GM12891 (cell line): ENCODE measurements at regions not wholly inside any gene's neighbourhood (a gene's known extent, or its start where the extent isn't known, plus 50 kb on each side); places are given as distances from the start of the nearest gene placed in this dataset.

Source experiments
- POLR2A ChIP-seq: IDR thresholded peaks from 2 replicates; pipeline ENCODE4 v1.6.1; 2011; ENCODE audit warnings: low read depth, low read length, control low read depth
- POLR2AphosphoS5 ChIP-seq: IDR thresholded peaks from 2 replicates; pipeline ENCODE4 v1.6.1; 2011; ENCODE audit warnings: low read depth, low read length, control low read depth
- POU2F2 ChIP-seq: IDR thresholded peaks from 2 replicates; pipeline ENCODE4 v1.6.1; 2011; ENCODE audit warnings: low read depth, mild to moderate bottlenecking, control low read depth, low read length, moderate library complexity

DNA sequence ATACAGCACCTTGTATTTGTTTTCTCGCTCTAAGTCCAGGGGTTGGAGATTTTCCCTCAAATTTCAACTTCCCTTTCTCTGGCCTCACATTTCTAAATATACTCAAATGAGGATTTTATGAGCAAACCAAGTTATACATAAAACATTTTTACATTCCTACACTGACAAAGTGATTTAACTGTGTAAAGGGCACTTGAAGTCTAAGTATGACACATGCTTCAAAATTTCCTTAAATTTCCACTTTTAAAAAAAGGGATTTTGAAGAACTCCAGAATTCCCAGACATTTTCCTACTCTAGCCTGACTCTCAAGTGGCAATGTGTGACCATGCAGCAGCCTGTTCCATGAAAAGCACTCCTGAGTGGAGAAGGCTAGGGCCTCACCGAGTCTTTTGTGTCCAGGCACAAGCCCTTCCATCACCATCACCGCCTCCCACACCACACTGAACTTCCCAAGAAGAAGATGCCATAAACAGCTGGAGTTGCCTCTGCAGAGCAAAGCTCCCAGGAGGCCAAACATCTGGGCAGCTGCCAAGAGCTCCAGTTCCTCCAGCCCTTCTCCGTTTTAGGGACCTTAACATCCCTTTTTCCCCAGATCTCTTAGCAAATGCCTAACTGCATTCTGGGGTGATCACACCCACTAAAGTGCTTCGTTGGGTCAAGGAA, 68.9 kb downstream of the NCR2 start:
- no peak for TF ChIP-seq POLR2AphosphoS5
- TF ChIP-seq POLR2A = no peak
- no peak for TF ChIP-seq POU2F2
